AG09319 (cell line): ENCODE measurements at regions not wholly inside any gene's neighbourhood (a gene's known extent, or its start where the extent isn't known, plus 50 kb on each side); places are given as distances from the start of the nearest gene placed in this dataset.

Source experiments
- DNase-seq: peaks from one replicate; pipeline ENCODE4 v3.0.0-alpha.2; 2010; ENCODE audit warnings: low read depth; ENCODE audit errors: extremely low read depth
- TF ChIP-seq, protein P1 (sequence below): IDR thresholded peaks from 2 replicates; pipeline ENCODE4 v1.5.1; 2011; ENCODE audit warnings: low read depth, mild to moderate bottlenecking, inconsistent platforms, low read length, moderate library complexity

DNA sequence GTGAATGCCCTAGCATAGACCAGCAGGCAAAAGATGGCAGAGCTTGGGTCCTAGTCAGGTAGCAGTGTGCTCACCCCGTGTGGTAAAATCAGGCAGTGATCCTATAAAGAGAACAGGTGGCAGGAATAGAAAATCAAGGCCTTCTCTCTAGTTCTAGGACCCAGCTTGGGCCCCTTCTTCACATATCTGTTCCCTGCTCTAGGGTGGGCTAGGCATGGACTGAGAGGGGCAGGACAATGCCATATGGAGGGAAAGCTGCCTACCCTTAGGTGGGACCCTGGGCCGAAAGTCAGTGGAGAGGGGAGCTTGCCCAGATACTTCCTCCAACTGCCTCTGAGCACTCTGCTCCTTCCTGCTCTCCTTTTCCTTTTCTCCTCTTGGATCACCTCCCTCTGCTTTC is 117.4 kb upstream of the NALF2 start:
- TF ChIP-seq, protein P1, sequence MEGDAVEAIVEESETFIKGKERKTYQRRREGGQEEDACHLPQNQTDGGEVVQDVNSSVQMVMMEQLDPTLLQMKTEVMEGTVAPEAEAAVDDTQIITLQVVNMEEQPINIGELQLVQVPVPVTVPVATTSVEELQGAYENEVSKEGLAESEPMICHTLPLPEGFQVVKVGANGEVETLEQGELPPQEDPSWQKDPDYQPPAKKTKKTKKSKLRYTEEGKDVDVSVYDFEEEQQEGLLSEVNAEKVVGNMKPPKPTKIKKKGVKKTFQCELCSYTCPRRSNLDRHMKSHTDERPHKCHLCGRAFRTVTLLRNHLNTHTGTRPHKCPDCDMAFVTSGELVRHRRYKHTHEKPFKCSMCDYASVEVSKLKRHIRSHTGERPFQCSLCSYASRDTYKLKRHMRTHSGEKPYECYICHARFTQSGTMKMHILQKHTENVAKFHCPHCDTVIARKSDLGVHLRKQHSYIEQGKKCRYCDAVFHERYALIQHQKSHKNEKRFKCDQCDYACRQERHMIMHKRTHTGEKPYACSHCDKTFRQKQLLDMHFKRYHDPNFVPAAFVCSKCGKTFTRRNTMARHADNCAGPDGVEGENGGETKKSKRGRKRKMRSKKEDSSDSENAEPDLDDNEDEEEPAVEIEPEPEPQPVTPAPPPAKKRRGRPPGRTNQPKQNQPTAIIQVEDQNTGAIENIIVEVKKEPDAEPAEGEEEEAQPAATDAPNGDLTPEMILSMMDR, result no peak
- no peak for DNase-seq

- TF ChIP-seq, protein P1, result no peak
These were observed 124.7 kb upstream of the NALF2 start for GRCh38 chrX:69379412-69379811.

GRCh38 chrX:69374569-69374968 is 129.6 kb upstream of the NALF2 start:
- no peak for DNase-seq
- TF ChIP-seq, protein P1, result no peak

More at GRCh38 chrX:69379412-69379811, 124.7 kb upstream of the NALF2 start:
- no peak for DNase-seq

DNA sequence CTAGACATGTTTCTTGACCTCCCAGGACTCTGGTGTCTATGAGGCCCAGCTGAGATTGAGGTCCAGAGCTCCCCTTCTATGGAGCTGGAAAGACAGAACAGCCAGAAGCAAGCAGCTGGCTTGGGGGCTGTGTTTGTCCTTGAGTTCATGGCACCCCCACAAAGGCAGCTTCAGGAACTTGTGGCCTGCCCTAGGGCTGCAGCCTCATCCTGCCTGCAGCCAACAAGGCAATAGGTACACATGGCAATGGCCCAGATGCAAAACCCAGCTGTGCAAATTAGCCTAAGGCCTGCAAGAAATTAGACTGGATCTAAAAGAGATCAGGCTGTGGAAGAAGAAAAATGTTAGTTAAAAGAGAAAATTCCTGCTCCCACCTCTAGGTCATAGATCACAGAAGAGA is 131.7 kb upstream of the NALF2 start:
- DNase-seq, result no peak
- TF ChIP-seq, protein P1, result no peak

GRCh38 chrX:69371159-69371558 is 133.0 kb upstream of the NALF2 start:
- no peak for DNase-seq
- TF ChIP-seq, protein P1, result no peak

- TF ChIP-seq, protein P1, result no peak
These were observed 134.1 kb upstream of the NALF2 start for GRCh38 chrX:69369999-69370398.

DNA sequence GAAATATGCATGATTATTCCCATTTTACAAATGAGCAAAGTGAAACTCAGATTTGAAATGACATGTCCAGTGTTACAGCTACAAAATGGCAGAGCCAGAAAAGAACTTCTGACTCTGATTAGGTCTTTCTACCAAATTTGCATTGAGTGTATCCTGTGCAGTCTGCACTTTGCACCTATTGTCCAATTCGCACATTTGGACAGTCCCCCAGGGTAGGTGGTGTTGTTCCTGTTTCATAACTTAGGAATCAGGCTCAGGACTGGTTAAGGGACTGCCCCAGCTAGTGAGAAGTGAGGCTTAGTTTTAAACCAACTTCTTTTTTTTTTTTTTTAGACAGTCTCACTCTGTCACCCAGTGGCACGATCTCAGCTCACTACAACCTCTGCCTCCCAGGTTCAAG is 137.9 kb upstream of the NALF2 start:
- TF ChIP-seq, protein P1, result no peak
- no peak for DNase-seq

More at GRCh38 chrX:69369999-69370398, 134.1 kb upstream of the NALF2 start:
- DNase-seq, result no peak

- TF ChIP-seq, protein P1, result no peak
These were observed 138.4 kb upstream of the NALF2 start for GRCh38 chrX:69365755-69366154.

More at GRCh38 chrX:69365755-69366154, 138.4 kb upstream of the NALF2 start:
- no peak for DNase-seq
